HepG2 (cell line): ENCODE measurements at regions not wholly inside any gene's neighbourhood (a gene's known extent, or its start where the extent isn't known, plus 50 kb on each side); places are given as distances from the start of the nearest gene placed in this dataset.

Experiments
- ATAC-seq: fragments of 200-7000 bp; cut with Tn5 transposase; 3 replicates; pipeline ENCODE4 v1.9.1; 2020; ENCODE audit warnings: mild to moderate bottlenecking, moderate library complexity
- BruUV-seq: library from RNA; stranded (reverse); fragments of 400-500 nt; replicated peaks from 2 replicates; lab custom pipeline; 2021; lab: Mats Ljungman, UMichigan
- CTCF ChIA-PET: fragments of 300-600 bp; formaldehyde crosslinking; extraction: SDS; loops from one replicate; lab custom pipeline; 2021; ENCODE audit warnings: low total read pairs, inconsistent platforms, low intra/inter-chr PET ratio; lab: Yijun Ruan, JAX
- POLR2A ChIA-PET: fragments of 350-600 bp; sonication (Branson Sonifier 250); formaldehyde crosslinking; loops from one replicate; lab custom pipeline; 2020; ENCODE audit warnings: antibody characterized with exemption, inconsistent platforms; lab: Yijun Ruan, JAX
- DNase-seq: peaks from one replicate; pipeline ENCODE4 v3.0.0-alpha.2; 2015; ENCODE audit warnings: low spot score
- FAIRE-seq: peaks from 3 replicates; lab custom pipeline; 2011; peaks lifted over from hg19 to GRCh38; lab: Jason Lieb, UNC
- H2AFZ ChIP-seq: one replicate; pipeline ENCODE4 v1.6.1; 2011; ENCODE audit warnings: low read length, inconsistent platforms
- H3K27ac ChIP-seq: fragments of 300-600 bp; 3 replicates; pipeline ENCODE4 v1.8.0; 2011; ENCODE audit warnings: mixed run types, mild to moderate bottlenecking, mixed read lengths, low read length, inconsistent platforms; ENCODE audit not compliant: insufficient read depth; ENCODE audit errors: extremely low read length
- H3K27me3 ChIP-seq, 2 experiments: fragments of 200-600 bp in 1 of 2; 2 replicates in 1 of 2; 3 replicates in 1 of 2; pipeline versions ENCODE4 v1.6.0 to v1.8.0; 2011; ENCODE audit warnings: low read length in 2 of 2, mild to moderate bottlenecking in 2 of 2, moderate library complexity in 2 of 2, inconsistent platforms in 1 of 2; ENCODE audit not compliant: insufficient read depth in 2 of 2, control insufficient read depth in 1 of 2
- H3K36me3 ChIP-seq, 2 experiments: fragments of 200-600 bp in 1 of 2; replicated peaks in 1 of 2; 2 replicates in 1 of 2; 3 replicates in 1 of 2; pipeline versions ENCODE4 v1.5.1 to v1.8.0; 2011; ENCODE audit warnings: low read length in 2 of 2, inconsistent platforms in 1 of 2; ENCODE audit not compliant: insufficient read depth in 2 of 2, control insufficient read depth in 1 of 2
- H3K4me1 ChIP-seq: 2 replicates; pipeline ENCODE4 v1.5.1; 2012; ENCODE audit warnings: low read length, inconsistent platforms; ENCODE audit not compliant: insufficient read depth
- H3K4me2 ChIP-seq: 2 replicates; pipeline ENCODE4 v1.6.0; 2011; ENCODE audit warnings: low read depth, low read length, inconsistent platforms
- H3K4me3 ChIP-seq, 3 experiments: fragments of 200-600 bp in 1 of 3; sonication (generic), shearing (Covaris generic) in 1 of 3; replicated peaks in 1 of 3; 2 replicates each; pipeline ENCODE4 v1.5.1; 2011 to 2016; ENCODE audit warnings: low read length in 3 of 3, inconsistent platforms in 2 of 3, low read depth in 2 of 3, mild to moderate bottlenecking in 2 of 3, control low read depth in 1 of 3, mixed read lengths in 1 of 3; ENCODE audit not compliant: insufficient read depth in 1 of 3
- H3K79me2 ChIP-seq: one replicate; pipeline ENCODE4 v1.6.1; 2011; ENCODE audit warnings: low read length, inconsistent platforms; ENCODE audit not compliant: insufficient read depth
- H3K9ac ChIP-seq: 2 replicates; pipeline ENCODE4 v1.6.0; 2011; ENCODE audit warnings: mild to moderate bottlenecking, low read depth, low read length, inconsistent platforms; ENCODE audit not compliant: insufficient read depth
- H3K9me3 ChIP-seq: 2 replicates; pipeline ENCODE4 v1.5.1; 2012; ENCODE audit warnings: mild to moderate bottlenecking, low read length
- H4K20me1 ChIP-seq: 2 replicates; pipeline ENCODE4 v1.6.0; 2011; ENCODE audit warnings: inconsistent platforms, mild to moderate bottlenecking, low read length, moderate library complexity; ENCODE audit not compliant: insufficient read depth
- POLR2AphosphoS2 ChIP-seq: IDR thresholded peaks from 2 replicates; pipeline ENCODE4 v1.6.1; 2011; ENCODE audit warnings: low read depth, low read length, improper control_type of control experiment
- TOPORS ChIP-seq: sonication (generic); formaldehyde crosslinking; IDR thresholded peaks from 2 replicates; pipeline ENCODE4 v1.8.0; 2023; ENCODE audit warnings: mild to moderate bottlenecking, missing genetic modification reagents
- ZNF121 ChIP-seq: sonication (generic); formaldehyde crosslinking; IDR thresholded peaks from 2 replicates; pipeline ENCODE4 v1.5.0; 2020; ENCODE audit warnings: mild to moderate bottlenecking, missing genetic modification reagents
- ZSCAN29 ChIP-seq: sonication (generic); formaldehyde crosslinking; conservative IDR thresholded peaks from 2 replicates; pipeline ENCODE4 v1.4.0; 2020; ENCODE audit warnings: mild to moderate bottlenecking, missing genetic modification reagents
- WGBS: methylation state at CpG from one replicate; pipeline ENCODE4 v1.1.6; 2017; ENCODE audit warnings: low lambda C conversion rate; 5-methylcytosine and 5-hydroxymethylcytosine counted together
- in situ Hi-C: cut with HindIII; loops from 2 replicates; pipeline ENCODE4 v1.10.0; 2017; ENCODE audit warnings: low pct_unique_long_range_greater_than_20kb; ENCODE audit not compliant: extremely low pct_ligation_motif_present
- intact Hi-C: fragments of 100-400 bp; cut with micrococcal nuclease; formaldehyde crosslinking; loops from one replicate; pipeline ENCODE4 v1.10.0; 2022; ENCODE audit not compliant: unreplicated experiment
- TF ChIP-seq, protein P1 (sequence below): sonication (generic); formaldehyde crosslinking; IDR thresholded peaks from 2 replicates; pipeline ENCODE4 v1.4.0; 2020; ENCODE audit warnings: missing genetic modification reagents, borderline replicate concordance
- TF ChIP-seq, protein P2 (sequence below): IDR thresholded peaks from 2 replicates; pipeline ENCODE4 v1.6.1; 2018; ENCODE audit warnings: missing genetic modification reagents, mild to moderate bottlenecking, missing compliant biosample characterization
- TF ChIP-seq, protein P3 (sequence below): sonication (generic); formaldehyde crosslinking; IDR thresholded peaks from 2 replicates; pipeline ENCODE4 v1.8.0; 2022; ENCODE audit warnings: mild to moderate bottlenecking, missing genetic modification reagents, moderate library complexity

DNA sequence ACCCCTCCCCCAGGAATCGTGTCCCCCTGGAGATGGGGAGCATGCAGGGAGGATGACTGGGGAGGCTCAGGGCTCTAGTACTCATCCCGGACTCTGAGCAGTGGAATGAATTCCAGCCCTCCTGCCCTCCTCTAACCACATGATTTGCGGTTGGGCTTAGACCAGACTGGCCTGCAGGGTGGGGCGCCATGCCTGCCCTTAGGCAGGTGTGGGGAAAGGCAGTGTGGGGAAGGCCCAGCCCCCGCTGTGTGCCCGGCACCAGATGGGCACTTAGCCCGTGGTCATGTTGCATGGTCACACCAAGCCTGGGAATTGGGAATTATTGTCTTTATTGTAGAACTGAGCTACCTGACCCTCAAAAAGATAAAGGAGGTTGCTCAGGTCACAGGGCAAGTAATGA is 283.8 kb downstream of the TLE3 start:
- TF ChIP-seq, protein P1, sequence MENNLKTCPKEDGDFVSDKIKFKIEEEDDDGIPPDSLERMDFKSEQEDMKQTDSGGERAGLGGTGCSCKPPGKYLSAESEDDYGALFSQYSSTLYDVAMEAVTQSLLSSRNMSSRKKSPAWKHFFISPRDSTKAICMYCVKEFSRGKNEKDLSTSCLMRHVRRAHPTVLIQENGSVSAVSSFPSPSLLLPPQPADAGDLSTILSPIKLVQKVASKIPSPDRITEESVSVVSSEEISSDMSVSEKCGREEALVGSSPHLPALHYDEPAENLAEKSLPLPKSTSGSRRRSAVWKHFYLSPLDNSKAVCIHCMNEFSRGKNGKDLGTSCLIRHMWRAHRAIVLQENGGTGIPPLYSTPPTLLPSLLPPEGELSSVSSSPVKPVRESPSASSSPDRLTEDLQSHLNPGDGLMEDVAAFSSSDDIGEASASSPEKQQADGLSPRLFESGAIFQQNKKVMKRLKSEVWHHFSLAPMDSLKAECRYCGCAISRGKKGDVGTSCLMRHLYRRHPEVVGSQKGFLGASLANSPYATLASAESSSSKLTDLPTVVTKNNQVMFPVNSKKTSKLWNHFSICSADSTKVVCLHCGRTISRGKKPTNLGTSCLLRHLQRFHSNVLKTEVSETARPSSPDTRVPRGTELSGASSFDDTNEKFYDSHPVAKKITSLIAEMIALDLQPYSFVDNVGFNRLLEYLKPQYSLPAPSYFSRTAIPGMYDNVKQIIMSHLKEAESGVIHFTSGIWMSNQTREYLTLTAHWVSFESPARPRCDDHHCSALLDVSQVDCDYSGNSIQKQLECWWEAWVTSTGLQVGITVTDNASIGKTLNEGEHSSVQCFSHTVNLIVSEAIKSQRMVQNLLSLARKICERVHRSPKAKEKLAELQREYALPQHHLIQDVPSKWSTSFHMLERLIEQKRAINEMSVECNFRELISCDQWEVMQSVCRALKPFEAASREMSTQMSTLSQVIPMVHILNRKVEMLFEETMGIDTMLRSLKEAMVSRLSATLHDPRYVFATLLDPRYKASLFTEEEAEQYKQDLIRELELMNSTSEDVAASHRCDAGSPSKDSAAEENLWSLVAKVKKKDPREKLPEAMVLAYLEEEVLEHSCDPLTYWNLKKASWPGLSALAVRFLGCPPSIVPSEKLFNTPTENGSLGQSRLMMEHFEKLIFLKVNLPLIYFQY (CRISPR knock-in tag) = no peak
- TF ChIP-seq POLR2AphosphoS2 (no peak), TOPORS (CRISPR knock-in tag) (no peak), ZNF121 (CRISPR knock-in tag) (no peak), ZSCAN29 (CRISPR knock-in tag) (no peak)
- TF ChIP-seq, protein P2, sequence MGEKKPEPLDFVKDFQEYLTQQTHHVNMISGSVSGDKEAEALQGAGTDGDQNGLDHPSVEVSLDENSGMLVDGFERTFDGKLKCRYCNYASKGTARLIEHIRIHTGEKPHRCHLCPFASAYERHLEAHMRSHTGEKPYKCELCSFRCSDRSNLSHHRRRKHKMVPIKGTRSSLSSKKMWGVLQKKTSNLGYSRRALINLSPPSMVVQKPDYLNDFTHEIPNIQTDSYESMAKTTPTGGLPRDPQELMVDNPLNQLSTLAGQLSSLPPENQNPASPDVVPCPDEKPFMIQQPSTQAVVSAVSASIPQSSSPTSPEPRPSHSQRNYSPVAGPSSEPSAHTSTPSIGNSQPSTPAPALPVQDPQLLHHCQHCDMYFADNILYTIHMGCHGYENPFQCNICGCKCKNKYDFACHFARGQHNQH (CRISPR knock-in tag) = no peak
- TF ChIP-seq, protein P3, sequence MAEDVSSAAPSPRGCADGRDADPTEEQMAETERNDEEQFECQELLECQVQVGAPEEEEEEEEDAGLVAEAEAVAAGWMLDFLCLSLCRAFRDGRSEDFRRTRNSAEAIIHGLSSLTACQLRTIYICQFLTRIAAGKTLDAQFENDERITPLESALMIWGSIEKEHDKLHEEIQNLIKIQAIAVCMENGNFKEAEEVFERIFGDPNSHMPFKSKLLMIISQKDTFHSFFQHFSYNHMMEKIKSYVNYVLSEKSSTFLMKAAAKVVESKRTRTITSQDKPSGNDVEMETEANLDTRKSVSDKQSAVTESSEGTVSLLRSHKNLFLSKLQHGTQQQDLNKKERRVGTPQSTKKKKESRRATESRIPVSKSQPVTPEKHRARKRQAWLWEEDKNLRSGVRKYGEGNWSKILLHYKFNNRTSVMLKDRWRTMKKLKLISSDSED (CRISPR knock-in tag) = no peak
- H3K79me2 ChIP-seq = no peaks in the 10 kb centered on the region
- no peaks in the 10 kb centered on the region for H3K9me3 ChIP-seq
- H3K36me3 ChIP-seq = no peaks in the 10 kb centered on the region
- H3K27me3 ChIP-seq = peaks cover 0 to 18% of the 10 kb centered on the region in 2 experiments; a peak in 3 of 5 replicates
- FAIRE-seq = no peak
- no peak overlapping the region for H3K9ac ChIP-seq
- H3K4me3 ChIP-seq = no peak overlapping the region
- CTCF ChIA-PET = no interaction called here
- DNase-seq = no peak
- no CpG with 5 or more reads among the region's 7 CpGs for WGBS
- POLR2A ChIA-PET = no interaction called here
- in situ Hi-C loops (no loop called here), intact Hi-C loops (no loop called here)
- H2AFZ ChIP-seq = no peak overlapping the region
- H3K4me1 ChIP-seq = peaks cover 10% of the 10 kb centered on the region
- H4K20me1 ChIP-seq = no peaks in the 10 kb centered on the region
- no TSS peak for BruUV-seq
- no peak overlapping the region for H3K4me2 ChIP-seq
- H3K27ac ChIP-seq = no peak overlapping the region
- ATAC-seq = no peak
